BJ (cell line): ENCODE measurements at regions not wholly inside any gene's neighbourhood (a gene's known extent, or its start where the extent isn't known, plus 50 kb on each side); places are given as distances from the start of the nearest gene placed in this dataset.

ENCODE experiments used
- CTCF ChIA-PET: fragments of 350-600 bp; formaldehyde crosslinking; extraction: SDS; loops from one replicate; lab custom pipeline; 2021; ENCODE audit warnings: antibody characterized with exemption, inconsistent platforms; lab: Yijun Ruan, JAX
- POLR2A ChIA-PET: fragments of 300-600 bp; sonication (Branson Sonifier 250); formaldehyde crosslinking; extraction: SDS; loops from one replicate; lab custom pipeline; 2021; ENCODE audit warnings: antibody characterized with exemption; lab: Charles Lee
- DNase-seq: peaks from one replicate; pipeline ENCODE4 v3.0.0-alpha.2; 2011; ENCODE audit warnings: low read depth
- H3K27me3 ChIP-seq: 2 replicates; pipeline ENCODE4 v1.6.0; 2011; ENCODE audit warnings: low read length; ENCODE audit not compliant: control insufficient read depth, insufficient read depth
- H3K36me3 ChIP-seq: 2 replicates; pipeline ENCODE4 v1.5.1; 2011; ENCODE audit warnings: low read length; ENCODE audit not compliant: control insufficient read depth, insufficient read depth
- H3K4me3 ChIP-seq: 2 replicates; pipeline ENCODE4 v1.5.1; 2011; ENCODE audit warnings: low read depth, mild to moderate bottlenecking, control low read depth, low read length
- CTCF ChIP-seq: IDR thresholded peaks from 2 replicates; pipeline ENCODE4 v1.5.1; 2011; ENCODE audit warnings: low read depth, mild to moderate bottlenecking, control low read depth, inconsistent platforms, low read length, moderate library complexity; ENCODE audit not compliant: insufficient read depth

GRCh38 chr14:26963711-26964110 is 365.9 kb upstream of the NOVA1 start:
- Histone ChIP-seq H3K4me3 (no peak overlapping the region), H3K36me3 (no peaks in the 10 kb centered on the region), H3K27me3 (no peaks in the 10 kb centered on the region)
- no peak for DNase-seq
- ChIA-PET CTCF (no interaction called here), POLR2A (no interaction called here)
- no peak for TF ChIP-seq CTCF

GRCh38 chr14:26965490-26965889 is 367.7 kb upstream of the NOVA1 start:
- ChIA-PET CTCF (no interaction called here), POLR2A (no interaction called here)
- TF ChIP-seq CTCF, result no peak
- no peak for DNase-seq
- no peaks in the 10 kb centered on the region for H3K36me3 ChIP-seq
- no peaks in the 10 kb centered on the region for H3K27me3 ChIP-seq
- H3K4me3 ChIP-seq, result no peak overlapping the region

DNA sequence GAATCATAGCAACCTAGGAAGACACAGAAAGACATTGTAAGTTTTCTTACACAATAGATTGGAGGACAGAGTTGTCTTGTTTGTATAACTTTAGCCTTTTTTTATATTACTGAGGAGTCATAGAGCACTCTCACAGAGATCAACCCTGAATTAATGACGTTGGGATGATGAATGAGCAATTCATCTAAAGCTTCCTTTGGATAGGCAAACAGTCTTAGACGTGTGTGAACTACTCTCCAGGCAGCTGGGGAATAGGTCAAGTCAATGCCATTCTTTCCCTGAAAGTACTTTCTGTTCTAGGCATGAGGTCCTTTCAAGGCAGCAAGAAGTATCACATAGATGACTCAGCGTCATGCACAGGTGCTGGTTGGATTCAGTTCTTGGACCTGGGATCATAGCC is 369.1 kb upstream of the NOVA1 start:
- Histone ChIP-seq H3K36me3 (no peaks in the 10 kb centered on the region), H3K4me3 (no peak overlapping the region), H3K27me3 (no peaks in the 10 kb centered on the region)
- no peak for TF ChIP-seq CTCF
- ChIA-PET POLR2A (no interaction called here), CTCF (interaction anchor here (1.0 kb wide), 1 partner anchor 26 kb away, joined by 3 read pairs; no protein-coding TSS in a partner anchor)
- no peak for DNase-seq

- Histone ChIP-seq H3K36me3 (no peaks in the 10 kb centered on the region), H3K27me3 (no peaks in the 10 kb centered on the region), H3K4me3 (no peak overlapping the region)
- TF ChIP-seq CTCF, result no peak
- DNase-seq, result no peak
- ChIA-PET POLR2A (no interaction called here), CTCF (no interaction called here)
These were observed 377.1 kb upstream of the NOVA1 start for GRCh38 chr14:26974965-26975364.

DNA sequence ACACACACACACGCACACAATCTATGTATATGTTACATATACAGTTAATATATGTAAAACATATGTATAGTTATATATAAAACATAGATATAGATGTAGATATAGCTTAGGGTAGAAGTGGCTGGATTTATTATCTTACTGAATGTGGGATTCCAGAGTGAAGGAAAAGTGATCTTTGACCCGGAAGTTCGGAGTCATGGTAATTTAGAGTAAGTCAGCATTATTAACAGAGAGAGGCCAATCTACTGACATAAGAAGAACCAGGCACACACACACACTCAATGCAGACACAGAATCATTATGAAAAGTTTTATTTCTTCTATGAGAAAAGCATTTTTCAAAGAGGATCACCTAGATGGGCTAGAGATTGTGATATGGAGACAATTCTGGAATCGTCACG is 384.2 kb upstream of the NOVA1 start:
- CTCF ChIA-PET, result no interaction called here

More for the DNA sequence above, 384.2 kb upstream of the NOVA1 start:
- no peak for DNase-seq
- Histone ChIP-seq H3K36me3 (no peaks in the 10 kb centered on the region), H3K27me3 (no peaks in the 10 kb centered on the region), H3K4me3 (no peak overlapping the region)
- TF ChIP-seq CTCF, result no peak
- POLR2A ChIA-PET, result no interaction called here
